ENCODE measurements at regions not wholly inside any gene's neighbourhood (a gene's known extent, or its start where the extent isn't known, plus 50 kb on each side); places are given as distances from the start of the nearest gene placed in this dataset.
"Not testable (repeated sequence)": the region's sequence is repeated elsewhere in the genome, so short reads cannot be mapped to it uniquely, and the experiment has no call there.

DNA sequence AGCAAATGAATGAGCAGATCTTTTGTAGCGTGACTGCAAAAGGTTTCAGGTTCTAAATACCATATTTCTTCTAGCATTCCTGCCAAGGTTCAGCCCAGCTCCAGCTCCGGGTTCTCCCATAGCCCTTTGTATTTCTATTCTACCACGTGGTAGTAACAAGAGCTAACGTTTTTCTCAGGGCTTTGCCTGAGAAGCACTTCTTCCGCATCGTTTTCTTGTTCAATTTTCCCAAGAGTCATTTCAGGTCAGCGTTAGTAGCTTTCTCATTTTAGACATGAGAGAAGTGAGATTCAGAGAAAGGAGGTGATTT lies 120.1 kb upstream of the MYCN start:
- H3K4me3 ChIP-seq, result no peak overlapping the region
- H3K27me3 ChIP-seq, result no peaks in the 10 kb centered on the region
- no peaks in the 10 kb centered on the region for H3K36me3 ChIP-seq
- TF ChIP-seq, protein P1, sequence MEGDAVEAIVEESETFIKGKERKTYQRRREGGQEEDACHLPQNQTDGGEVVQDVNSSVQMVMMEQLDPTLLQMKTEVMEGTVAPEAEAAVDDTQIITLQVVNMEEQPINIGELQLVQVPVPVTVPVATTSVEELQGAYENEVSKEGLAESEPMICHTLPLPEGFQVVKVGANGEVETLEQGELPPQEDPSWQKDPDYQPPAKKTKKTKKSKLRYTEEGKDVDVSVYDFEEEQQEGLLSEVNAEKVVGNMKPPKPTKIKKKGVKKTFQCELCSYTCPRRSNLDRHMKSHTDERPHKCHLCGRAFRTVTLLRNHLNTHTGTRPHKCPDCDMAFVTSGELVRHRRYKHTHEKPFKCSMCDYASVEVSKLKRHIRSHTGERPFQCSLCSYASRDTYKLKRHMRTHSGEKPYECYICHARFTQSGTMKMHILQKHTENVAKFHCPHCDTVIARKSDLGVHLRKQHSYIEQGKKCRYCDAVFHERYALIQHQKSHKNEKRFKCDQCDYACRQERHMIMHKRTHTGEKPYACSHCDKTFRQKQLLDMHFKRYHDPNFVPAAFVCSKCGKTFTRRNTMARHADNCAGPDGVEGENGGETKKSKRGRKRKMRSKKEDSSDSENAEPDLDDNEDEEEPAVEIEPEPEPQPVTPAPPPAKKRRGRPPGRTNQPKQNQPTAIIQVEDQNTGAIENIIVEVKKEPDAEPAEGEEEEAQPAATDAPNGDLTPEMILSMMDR (IDR thresholded peaks at IDR 0.05), result no peak
- DNase-seq (no peak), ATAC-seq (no peak)
- H3K27ac ChIP-seq, result no peak overlapping the region
- H3K4me1 ChIP-seq, result no peaks in the 10 kb centered on the region
- no peaks in the 10 kb centered on the region for H3K9me3 ChIP-seq
- intact Hi-C loops (cut with DNase I), result no loop called here

DNA sequence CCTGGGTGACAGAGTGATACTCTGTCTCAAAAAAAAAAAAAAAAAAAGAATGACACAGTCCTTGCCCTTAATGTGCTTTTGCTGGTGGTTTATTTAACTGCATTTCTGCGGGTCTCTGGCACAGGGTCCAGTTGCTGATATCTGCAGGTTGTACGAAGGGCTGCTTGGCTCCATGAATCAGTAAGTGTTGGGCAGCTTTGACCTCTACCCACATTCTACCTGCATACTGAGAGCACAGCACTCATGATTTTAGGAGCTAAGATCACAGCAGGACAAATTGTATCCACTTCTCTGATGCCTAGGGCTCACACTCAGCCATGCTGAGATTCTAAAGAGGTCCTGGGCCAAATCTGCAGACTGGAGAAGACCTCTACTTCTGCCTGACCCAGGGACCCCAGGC lies 119.4 kb upstream of the MYCN start:
- no peak for DNase-seq
- intact Hi-C loops (cut with DNase I), result no loop called here
- H3K4me1 ChIP-seq, result no peaks in the 10 kb centered on the region
- H3K27me3 ChIP-seq, result no peaks in the 10 kb centered on the region
- no peaks in the 10 kb centered on the region for H3K9me3 ChIP-seq
- H3K27ac ChIP-seq, result no peak overlapping the region
- TF ChIP-seq, protein P1 (IDR thresholded peaks at IDR 0.05), result no peak
- no peak overlapping the region for H3K4me3 ChIP-seq
- no peaks in the 10 kb centered on the region for H3K36me3 ChIP-seq
- no peak for ATAC-seq

DNA sequence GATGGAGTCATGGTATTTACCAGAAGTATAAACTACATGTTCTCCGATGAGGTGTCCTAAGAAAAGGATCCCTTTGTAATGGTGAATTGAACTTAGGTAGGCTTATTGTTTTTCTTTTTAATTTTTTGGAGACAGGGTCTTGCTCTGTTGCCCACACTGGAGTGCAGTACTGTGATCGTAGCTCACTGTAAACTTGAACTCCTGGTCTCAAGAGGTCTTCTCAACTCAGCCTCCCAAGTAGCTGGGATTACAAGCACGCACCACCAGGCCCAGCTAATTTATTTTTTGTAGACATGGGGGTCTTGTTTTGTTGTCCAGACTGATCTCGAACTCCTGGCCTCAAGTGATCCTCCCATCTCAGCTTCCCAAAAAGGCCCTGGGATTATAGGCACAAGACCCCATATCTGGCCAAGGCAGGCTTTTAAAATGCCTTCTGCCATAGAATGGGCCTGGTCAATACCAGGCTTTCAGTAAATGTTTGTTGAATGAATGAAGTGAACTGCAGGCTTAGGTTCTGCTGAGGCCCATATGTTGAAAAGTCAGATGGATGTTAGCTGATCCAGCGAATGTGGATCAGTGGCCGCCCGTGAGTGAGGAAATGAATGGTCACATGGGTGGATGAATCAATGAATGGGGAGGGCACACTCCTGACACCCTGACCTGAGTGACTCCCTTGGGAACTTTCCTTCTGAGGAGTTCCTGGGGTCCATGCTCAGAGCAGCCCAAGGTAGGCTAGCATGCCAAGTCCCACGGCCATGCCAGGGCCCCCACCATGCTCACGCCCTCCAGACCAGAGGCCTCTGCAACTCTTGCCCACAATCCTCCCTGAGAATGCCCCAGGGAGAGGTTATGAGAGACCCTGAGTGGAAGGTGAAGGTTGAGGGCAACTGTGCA lies 118.0 kb upstream of the MYCN start:
- no peaks in the 10 kb centered on the region for H3K36me3 ChIP-seq
- H3K27me3 ChIP-seq, result no peaks in the 10 kb centered on the region
- DNase-seq, result no peak
- peak; percentile 7 for ATAC-seq
- no peaks in the 10 kb centered on the region for H3K9me3 ChIP-seq
- TF ChIP-seq, protein P1 (IDR thresholded peaks at IDR 0.05), result no peak
- H3K4me3 ChIP-seq, result no peak overlapping the region
- no peaks in the 10 kb centered on the region for H3K4me1 ChIP-seq
- no peak overlapping the region for H3K27ac ChIP-seq
- intact Hi-C loops (cut with DNase I), result no loop called here

DNA sequence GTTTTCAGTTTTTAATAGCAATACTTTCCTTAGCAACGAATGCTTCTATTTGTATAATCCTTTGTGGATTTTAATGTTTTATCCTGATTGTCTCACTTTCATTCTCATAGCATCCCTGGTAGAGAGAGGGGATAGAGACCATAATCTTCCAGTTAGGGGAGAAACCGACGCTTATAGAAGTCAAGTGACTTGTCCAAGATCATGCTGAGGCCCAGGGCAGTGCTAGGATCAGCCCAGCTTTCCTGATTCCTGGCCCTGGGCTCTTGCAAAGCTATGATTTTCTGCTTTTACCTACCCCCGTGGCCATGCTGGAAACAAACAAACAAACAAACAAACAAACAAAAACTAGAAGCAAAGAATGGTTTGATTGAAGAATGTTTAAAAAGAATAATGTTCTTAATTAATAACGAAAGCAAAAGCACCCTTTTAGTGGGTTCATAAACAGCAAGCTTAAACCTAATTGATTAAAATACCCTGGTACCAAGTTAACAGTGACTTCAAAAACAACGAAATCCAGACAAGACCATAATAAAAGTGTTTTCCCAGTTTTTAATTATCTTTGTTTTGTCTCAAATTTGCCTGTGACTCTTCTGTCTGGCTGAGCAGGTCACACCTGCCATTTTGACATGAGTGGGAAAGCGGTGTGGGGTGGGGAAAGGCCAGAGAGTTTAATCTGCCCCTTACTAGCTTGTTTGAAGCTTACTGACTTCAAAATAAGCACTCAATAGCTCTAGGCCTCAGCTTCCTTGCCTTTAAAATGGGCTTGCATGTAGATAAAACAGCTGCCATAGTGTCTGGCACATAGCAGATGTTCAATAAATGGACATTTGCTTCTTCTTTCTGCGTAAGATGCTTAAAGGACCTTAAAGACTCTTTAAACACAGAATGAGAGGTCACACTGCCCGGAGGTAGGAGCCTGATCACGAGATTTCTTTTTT lies 116.6 kb upstream of the MYCN start:
- H3K27ac ChIP-seq, result no peak overlapping the region
- TF ChIP-seq, protein P1 (IDR thresholded peaks at IDR 0.05), result no peak
- intact Hi-C loops (cut with DNase I), result no loop called here
- H3K36me3 ChIP-seq, result no peaks in the 10 kb centered on the region
- H3K9me3 ChIP-seq, result no peaks in the 10 kb centered on the region
- H3K4me1 ChIP-seq, result no peaks in the 10 kb centered on the region
- H3K4me3 ChIP-seq, result no peak overlapping the region
- DNase-seq (no peak), ATAC-seq (no peak)
- no peaks in the 10 kb centered on the region for H3K27me3 ChIP-seq

DNA sequence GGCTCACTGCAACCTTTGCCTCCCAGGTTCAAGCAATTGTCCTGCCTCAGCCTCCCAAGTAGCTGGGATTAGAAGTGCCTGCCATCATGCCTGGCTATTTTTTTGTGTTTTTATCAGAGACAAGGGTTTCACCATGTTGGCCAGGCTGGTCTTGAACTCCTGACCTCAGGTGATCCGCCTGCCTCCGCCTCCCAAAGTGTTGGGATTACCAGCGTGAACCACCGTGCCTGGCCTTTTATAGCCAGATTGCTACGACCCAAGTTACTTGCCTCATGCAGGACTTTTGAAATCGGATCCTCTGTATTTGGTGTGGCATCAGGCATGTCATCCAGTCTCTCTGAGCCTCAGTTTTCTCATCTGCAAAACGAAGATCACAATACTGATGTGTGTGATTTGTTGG lies 115.9 kb upstream of the MYCN start:
- ATAC-seq; H3K4me3 ChIP-seq; H3K4me1 ChIP-seq; H3K36me3 ChIP-seq; H3K27me3 ChIP-seq; DNase-seq; H3K27ac ChIP-seq; intact Hi-C loops (cut with DNase I); H3K9me3 ChIP-seq: not testable (repeated sequence)

Data from upper lobe of right lung (tissue), 1 donor.